ENCODE measurements at regions not wholly inside any gene's neighbourhood (a gene's known extent, or its start where the extent isn't known, plus 50 kb on each side); places are given as distances from the start of the nearest gene placed in this dataset.

- intact Hi-C loops (cut with DNase I), result no loop called here
- DNase-seq (no peak), ATAC-seq (no peak)
These were observed 205.3 kb downstream of the KCNS3 start for GRCh38 chr2:18083806-18084205.

DNA sequence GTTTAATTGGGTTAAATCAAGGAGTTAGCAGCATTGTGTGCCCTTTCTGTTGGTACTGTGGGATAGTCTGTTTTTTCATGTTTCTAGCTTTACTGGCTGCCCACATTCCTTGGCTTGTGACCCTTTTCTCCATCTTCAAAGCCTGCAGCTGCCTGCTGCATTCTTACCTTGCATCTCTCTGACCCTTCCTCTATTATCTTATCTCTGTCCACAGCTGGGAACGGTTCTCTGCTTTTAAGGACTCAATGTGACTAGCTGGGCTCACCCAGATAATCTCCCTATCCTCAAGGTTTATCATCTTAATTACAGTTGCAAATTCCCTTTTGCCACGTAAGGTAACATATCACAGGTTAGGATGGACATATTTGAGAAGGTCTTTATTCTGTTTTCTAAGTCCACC lies 199.7 kb downstream of the KCNS3 start:
- ATAC-seq, result no peak
- no peak for DNase-seq
- intact Hi-C loops (cut with DNase I), result no loop called here

- ATAC-seq, result no peak
- no peak for DNase-seq
- intact Hi-C loops (cut with DNase I), result no loop called here
These were observed 199.2 kb downstream of the KCNS3 start for GRCh38 chr2:18077704-18078103.

DNA sequence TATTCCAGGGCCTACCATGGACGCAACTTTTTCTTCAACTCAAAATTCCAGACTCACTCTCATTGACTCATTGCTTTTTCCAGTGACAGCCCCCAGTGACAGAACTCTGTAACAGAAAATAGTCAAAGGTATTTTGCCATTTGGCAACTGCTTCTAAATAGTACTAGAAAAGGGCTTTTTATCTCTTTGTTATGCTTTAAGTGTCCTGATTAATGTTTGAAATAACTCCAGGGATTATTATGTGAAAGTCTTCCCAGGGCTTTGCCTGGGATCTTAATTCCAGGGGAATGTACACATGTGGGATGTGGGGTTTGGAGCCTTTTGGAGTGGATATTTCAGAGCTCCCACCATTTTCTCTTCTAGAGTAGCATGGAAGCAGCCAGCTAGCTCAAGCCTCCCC lies 198.8 kb downstream of the KCNS3 start:
- DNase-seq, result no peak
- no peak for ATAC-seq
- intact Hi-C loops (cut with DNase I), result no loop called here

DNA sequence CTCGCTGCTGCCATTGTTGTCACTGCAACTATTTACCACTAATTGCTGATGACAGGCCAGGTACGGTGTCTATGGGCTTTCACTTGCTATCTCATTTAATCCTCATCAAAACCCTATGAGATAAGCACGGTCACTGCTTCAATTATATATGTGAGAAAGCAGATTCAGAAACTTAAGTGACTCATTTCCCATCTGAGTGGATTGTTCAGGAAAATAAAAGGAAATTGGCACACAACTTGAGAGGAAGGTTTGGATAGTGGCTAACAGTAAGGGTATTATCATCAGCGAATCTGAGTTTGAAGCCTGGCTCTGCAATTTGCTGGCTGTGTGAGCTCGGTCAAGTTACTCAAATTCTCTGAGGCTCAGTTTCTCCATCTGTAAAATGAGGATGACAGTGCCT lies 196.0 kb downstream of the KCNS3 start:
- ATAC-seq, result no peak
- DNase-seq, result no peak
- intact Hi-C loops (cut with DNase I), result no loop called here

DNA sequence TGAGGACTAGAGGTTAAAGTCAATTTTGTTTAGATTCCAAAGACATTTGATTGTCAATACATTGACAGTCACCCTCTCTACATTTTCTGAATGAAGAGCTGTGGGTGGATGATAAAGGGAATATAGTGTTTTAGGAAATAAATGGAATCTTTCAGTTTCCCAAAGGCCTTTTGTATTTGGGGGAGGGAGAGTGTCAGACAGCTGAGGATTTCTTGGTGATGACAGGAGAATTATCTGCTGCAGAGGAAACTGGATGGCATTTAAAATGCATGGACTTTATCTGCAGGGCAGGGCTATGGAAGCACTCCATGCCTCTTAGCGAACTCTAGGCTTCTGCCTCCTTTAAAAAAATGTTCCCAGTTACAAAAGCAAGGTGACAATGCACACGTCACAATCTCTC lies 195.1 kb downstream of the KCNS3 start:
- ATAC-seq, result no peak
- intact Hi-C loops (cut with DNase I), result no loop called here
- no peak for DNase-seq

DNA sequence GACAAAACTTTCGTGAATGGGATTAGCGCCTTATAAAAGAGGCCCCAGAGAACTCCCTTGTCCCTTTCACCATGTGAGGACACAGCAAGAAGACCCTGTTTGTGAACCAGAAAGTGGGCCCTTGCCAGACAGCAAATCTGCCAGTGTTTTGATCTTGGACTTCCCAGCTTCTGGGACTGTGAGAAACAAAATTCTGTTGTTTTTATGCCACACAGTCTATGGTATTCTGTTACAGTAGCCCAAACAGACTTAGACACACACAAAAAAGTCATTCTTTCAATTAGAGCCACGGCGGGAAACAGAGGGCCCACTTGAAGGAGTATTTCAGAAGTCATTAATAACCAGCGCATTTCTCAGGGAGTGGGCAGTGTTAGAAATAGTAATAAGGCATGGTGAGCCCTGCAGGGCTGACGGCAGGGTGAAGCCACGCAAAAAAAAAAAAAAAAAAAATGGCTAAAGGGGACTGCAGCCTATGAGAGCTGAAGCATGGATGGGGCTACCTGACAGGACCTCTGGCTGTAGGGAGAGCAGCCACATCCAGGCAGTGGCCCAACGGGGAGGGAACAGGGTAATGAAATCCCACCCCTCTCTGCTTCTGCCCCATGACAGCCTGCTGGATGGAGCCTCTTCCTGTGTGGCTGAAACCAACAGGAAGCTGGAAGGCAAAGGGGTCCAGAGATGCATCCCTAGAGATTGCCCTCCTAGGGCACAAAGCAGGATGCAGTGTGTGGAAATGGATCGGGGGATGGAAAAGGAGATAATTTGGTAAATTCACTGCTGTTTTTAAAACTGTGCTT lies 189.3 kb downstream of the KCNS3 start:
- DNase-seq (no peak), ATAC-seq (peak; percentile 52 to 64)
- intact Hi-C loops (cut with DNase I), result no loop called here

DNA sequence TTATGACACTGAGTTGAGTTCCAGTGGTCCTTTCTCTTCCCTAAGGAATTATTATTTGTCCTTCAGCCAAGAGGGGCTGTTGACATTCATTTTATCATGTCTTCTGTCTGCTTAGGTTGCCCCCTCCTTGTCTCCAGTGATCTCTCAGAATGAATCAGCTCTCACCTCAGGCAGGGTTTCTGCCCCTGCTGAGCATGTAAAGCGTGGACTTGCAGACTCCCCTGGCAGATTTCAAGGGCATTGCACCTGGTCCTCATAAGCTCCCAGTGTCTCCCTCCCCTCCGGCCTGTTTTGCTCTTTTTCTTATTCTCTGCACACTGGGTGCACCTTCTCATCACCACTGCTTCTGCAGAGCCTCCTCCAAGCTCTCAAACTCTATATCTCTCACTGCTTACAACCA lies 188.4 kb downstream of the KCNS3 start:
- no peak for DNase-seq
- ATAC-seq, result no peak
- intact Hi-C loops (cut with DNase I), result no loop called here

- ATAC-seq, result no peak
These were observed 187.6 kb downstream of the KCNS3 start for GRCh38 chr2:18066066-18066465.

DNA sequence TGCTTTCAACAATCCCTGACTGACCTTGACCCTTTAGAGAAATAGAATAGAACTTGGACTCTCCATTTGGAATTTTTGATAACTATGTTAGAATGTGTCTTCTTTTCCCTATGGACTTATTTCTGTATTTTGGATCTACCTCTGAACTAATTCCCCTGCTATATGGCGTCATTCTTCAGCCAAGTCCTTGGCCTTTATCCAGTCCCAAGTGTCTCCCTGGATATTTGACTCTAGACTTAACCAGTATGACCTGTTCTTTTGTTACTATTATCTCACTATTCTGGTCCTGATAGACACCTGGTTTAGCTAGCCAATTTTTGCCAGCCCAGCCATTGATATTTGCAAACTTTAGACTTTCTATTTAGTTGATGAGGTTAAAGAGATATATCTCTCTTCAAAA lies 186.8 kb downstream of the KCNS3 start:
- ATAC-seq, result no peak
- no peak for DNase-seq
- intact Hi-C loops (cut with DNase I), result no loop called here

More at GRCh38 chr2:18066066-18066465, 187.6 kb downstream of the KCNS3 start:
- intact Hi-C loops (cut with DNase I), result no loop called here
- DNase-seq, result no peak

DNA sequence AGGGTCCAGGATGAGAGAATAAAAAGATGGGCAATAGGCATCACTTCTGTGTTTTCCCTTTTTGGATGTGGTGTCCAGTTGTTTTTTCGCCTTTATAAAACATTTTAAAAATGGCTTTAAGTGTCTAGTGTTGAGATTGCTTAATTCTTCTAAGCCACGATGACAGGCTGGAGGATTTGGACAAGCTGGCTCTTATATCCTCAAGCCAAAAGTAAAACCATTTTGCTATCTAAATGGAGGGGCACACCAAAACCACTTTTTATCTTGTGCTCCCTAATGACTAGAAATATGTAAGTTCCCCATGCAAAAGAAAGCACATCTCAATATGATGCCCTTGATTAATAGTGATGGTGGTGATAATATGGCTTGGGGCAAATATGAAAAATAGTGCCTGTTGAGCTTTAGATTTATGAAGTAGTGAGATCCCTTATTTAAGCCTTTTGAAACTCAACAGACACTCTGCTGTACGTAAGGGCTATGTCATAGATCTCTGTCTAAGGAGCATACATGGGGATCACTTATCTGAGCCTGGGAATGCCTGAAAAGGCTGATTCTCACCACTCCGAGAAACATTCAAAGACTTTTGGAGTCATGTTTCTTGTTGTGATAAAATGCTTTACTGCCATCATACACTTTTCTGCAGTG lies 185.5 kb downstream of the KCNS3 start:
- intact Hi-C loops (cut with DNase I), result no loop called here
- ATAC-seq, result peak; percentile 19 to 43
- DNase-seq, result no peak

- DNase-seq, result no peak
- intact Hi-C loops (cut with DNase I), result no loop called here
- peak in 1 of 2 donors; percentile 35 for ATAC-seq
These were observed 184.4 kb downstream of the KCNS3 start for GRCh38 chr2:18062892-18063291.

DNA sequence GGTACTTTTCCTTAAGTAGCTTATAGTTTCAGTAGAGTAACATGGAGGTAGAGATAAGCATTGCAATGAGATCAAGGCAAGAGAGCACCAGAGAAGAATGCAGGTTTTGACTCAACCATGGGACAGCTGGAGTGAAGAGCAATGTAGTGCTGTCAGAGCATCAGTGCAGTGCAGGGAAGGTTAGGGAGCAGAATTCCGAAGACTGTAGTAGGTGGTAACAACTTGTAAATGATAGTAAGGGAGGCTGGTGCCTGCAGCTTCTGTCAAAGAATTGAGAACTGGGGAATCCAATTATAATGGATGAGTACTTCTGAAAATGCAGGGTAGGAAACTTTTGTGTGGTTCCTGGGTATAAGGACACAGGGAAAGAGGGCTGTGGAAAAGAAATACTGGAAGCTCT lies 183.2 kb downstream of the KCNS3 start:
- no peak for DNase-seq
- intact Hi-C loops (cut with DNase I), result no loop called here
- ATAC-seq, result no peak

GRCh38 chr2:18057657-18058056 lies 179.2 kb downstream of the KCNS3 start:
- ATAC-seq (no peak), DNase-seq (no peak)
- intact Hi-C loops (cut with DNase I), result no loop called here

DNA sequence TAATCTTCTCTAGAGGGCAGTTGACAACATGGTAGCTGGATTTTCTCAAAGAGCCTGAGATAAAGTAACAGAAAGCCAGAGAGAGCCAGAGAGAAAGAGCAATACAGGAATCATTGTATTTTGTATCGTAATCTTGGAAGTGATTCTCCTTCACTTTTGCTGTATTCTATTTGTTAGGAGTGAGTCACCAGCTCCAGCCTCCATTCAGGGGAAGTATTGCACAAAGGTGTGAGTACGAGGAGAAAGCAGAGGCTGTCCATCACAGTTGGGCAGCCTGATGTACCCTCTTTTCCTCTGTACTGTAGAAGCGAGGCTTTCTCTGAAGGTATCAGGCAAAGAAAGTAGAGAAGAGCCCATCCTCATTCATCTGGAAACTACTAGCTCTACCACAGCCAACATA lies 176.8 kb downstream of the KCNS3 start:
- intact Hi-C loops (cut with DNase I), result no loop called here
- DNase-seq (no peak), ATAC-seq (no peak)

DNA sequence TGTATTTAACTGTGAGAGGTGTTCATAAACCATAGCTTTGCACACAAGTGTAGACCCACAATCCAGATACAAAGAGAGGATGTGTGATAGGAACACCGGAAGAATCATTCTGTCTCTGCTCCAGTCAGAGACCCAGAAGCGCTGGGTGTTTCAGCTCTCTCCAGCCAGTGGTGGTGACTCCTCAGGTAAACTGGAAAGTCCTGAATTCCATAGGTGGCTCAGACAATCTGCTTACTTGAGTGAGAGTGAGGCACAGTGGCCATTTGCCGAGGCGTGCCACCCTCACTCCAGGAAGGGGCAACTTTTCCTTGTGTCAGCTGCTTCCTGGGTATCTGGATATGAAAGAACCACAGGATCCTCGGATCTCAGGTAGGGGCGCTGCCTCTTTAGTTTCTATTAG lies 171.5 kb downstream of the KCNS3 start:
- intact Hi-C loops (cut with DNase I), result no loop called here
- ATAC-seq (no peak), DNase-seq (no peak)

GRCh38 chr2:18049325-18049724 lies 170.9 kb downstream of the KCNS3 start:
- no peak for ATAC-seq
- no peak for DNase-seq
- intact Hi-C loops (cut with DNase I), result no loop called here

GRCh38 chr2:18047896-18048657 lies 169.6 kb downstream of the KCNS3 start:
- intact Hi-C loops (cut with DNase I), result no loop called here
- DNase-seq, result peak; percentile 42
- peak; percentile 75 to 76 for ATAC-seq

GRCh38 chr2:18047213-18047611 lies 168.7 kb downstream of the KCNS3 start:
- intact Hi-C loops (cut with DNase I), result no loop called here
- DNase-seq (no peak), ATAC-seq (peak in 1 of 2 donors; percentile 79)

GRCh38 chr2:18046558-18047212 lies 168.2 kb downstream of the KCNS3 start:
- no peak for DNase-seq
- peak; percentile 41 to 76 for ATAC-seq
- intact Hi-C loops (cut with DNase I), result no loop called here

Measured in left cardiac atrium (tissue), 4 donors.